Coronary artery (tissue), 2 donors: ENCODE measurements at regions not wholly inside any gene's neighbourhood (a gene's known extent, or its start where the extent isn't known, plus 50 kb on each side); places are given as distances from the start of the nearest gene placed in this dataset.

Experiments used
- DNase-seq: peaks from one replicate; pipeline ENCODE4 v3.0.0-alpha.2; 2017; ENCODE audit warnings: low spot score
- H3K27ac ChIP-seq, 2 donors: fragments of 200-600 bp; sonication (generic); one replicate each; pipeline ENCODE4 v1.5.1; 2016 to 2019
- H3K4me3 ChIP-seq: fragments of 200-600 bp; sonication (generic); 2 replicates; pipeline ENCODE4 v1.5.1; 2016; ENCODE audit warnings: mild to moderate bottlenecking, moderate library complexity
- CTCF ChIP-seq: fragments of 200-600 bp; sonication (generic); IDR thresholded peaks from one replicate; pipeline ENCODE4 v1.5.1; 2019; ENCODE audit warnings: antibody characterized with exemption

- H3K27ac ChIP-seq, result no peak overlapping the region
- DNase-seq, result no peak
- H3K4me3 ChIP-seq, result no peak overlapping the region
- TF ChIP-seq CTCF, result no peak
Observed at GRCh38 chr2:4965556-4966320, 726.4 kb upstream of the SOX11 start.

- TF ChIP-seq CTCF, result no peak
- DNase-seq, result no peak
- no peak overlapping the region for H3K4me3 ChIP-seq
- H3K27ac ChIP-seq, result no peak overlapping the region
Observed at GRCh38 chr2:4967206-4967605, 725.0 kb upstream of the SOX11 start.

GRCh38 chr2:4972472-4972871 lies 719.7 kb upstream of the SOX11 start:
- H3K4me3 ChIP-seq, result no peak overlapping the region
- no peak for DNase-seq
- no peak for TF ChIP-seq CTCF
- H3K27ac ChIP-seq, result no peak overlapping the region

- no peak for TF ChIP-seq CTCF
- DNase-seq, result no peak
- no peak overlapping the region for H3K27ac ChIP-seq
- H3K4me3 ChIP-seq, result no peak overlapping the region
Observed at GRCh38 chr2:4973354-4973753, 718.8 kb upstream of the SOX11 start.

- Histone ChIP-seq H3K27ac (no peak overlapping the region), H3K4me3 (no peak overlapping the region)
- DNase-seq, result no peak
- TF ChIP-seq CTCF, result no peak
Observed at GRCh38 chr2:4973973-4974372, 718.2 kb upstream of the SOX11 start.

- Histone ChIP-seq H3K27ac (no peak overlapping the region), H3K4me3 (no peak overlapping the region)
- DNase-seq, result no peak
- TF ChIP-seq CTCF, result no peak
Observed at GRCh38 chr2:4976407-4976806, 715.8 kb upstream of the SOX11 start.

- H3K4me3 ChIP-seq, result no peak overlapping the region
- H3K27ac ChIP-seq, result no peak overlapping the region
- no peak for TF ChIP-seq CTCF
- no peak for DNase-seq
Observed at GRCh38 chr2:4979111-4979510, 713.1 kb upstream of the SOX11 start.
